ENCODE measurements at regions not wholly inside any gene's neighbourhood (a gene's known extent, or its start where the extent isn't known, plus 50 kb on each side); places are given as distances from the start of the nearest gene placed in this dataset.
"Not testable (repeated sequence)": the region's sequence is repeated elsewhere in the genome, so short reads cannot be mapped to it uniquely, and the experiment has no call there.

DNA sequence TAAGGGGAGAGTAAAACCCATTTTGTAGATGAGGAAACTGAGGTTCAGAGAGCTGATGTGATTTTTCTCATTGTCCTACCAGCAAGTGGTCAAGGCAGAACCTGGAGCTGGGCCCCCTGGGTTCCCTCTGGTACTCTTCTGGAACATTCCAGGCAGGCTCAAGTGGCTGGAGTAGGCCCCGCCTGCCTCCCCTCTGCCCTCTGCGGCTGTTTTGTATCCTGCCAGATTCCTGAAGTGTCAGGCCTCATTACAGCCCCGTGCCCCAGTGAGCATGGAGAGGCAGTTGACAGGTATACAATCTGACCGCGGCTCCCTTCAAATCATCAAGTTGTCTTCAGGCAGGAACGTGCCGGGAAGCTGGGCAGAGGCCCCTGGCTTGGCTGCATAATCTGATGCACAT, 94.6 kb upstream of the CD82 start:
- H3K4me3 ChIP-seq (ENCODE audit: low read depth, low read length): no peak overlapping the region
- no peak for TF ChIP-seq CTCF (IDR thresholded peaks at IDR 0.05; ENCODE audit: insufficient read depth, low read depth, low read length, missing control alignments)
- no peak for DNase-seq (ENCODE audit: low read depth)

GRCh38 chr11:44471603-44472002, 93.9 kb upstream of the CD82 start:
- H3K4me3 ChIP-seq (ENCODE audit: low read depth, low read length): no peak overlapping the region
- DNase-seq (ENCODE audit: low read depth): no peak
- no peak for TF ChIP-seq CTCF (IDR thresholded peaks at IDR 0.05; ENCODE audit: insufficient read depth, low read depth, low read length, missing control alignments)

- H3K4me3 ChIP-seq (ENCODE audit: low read depth, low read length): no peak overlapping the region
- no peak for DNase-seq (ENCODE audit: low read depth)
- TF ChIP-seq CTCF (IDR thresholded peaks at IDR 0.05; ENCODE audit: insufficient read depth, low read depth, low read length, missing control alignments): no peak
Measured at GRCh38 chr11:44472916-44473315, 92.5 kb upstream of the CD82 start.

GRCh38 chr11:44474702-44475101, 90.8 kb upstream of the CD82 start:
- no peak for TF ChIP-seq CTCF (IDR thresholded peaks at IDR 0.05; ENCODE audit: insufficient read depth, low read depth, low read length, missing control alignments)
- DNase-seq (ENCODE audit: low read depth): no peak
- no peak overlapping the region for H3K4me3 ChIP-seq (ENCODE audit: low read depth, low read length)

DNA sequence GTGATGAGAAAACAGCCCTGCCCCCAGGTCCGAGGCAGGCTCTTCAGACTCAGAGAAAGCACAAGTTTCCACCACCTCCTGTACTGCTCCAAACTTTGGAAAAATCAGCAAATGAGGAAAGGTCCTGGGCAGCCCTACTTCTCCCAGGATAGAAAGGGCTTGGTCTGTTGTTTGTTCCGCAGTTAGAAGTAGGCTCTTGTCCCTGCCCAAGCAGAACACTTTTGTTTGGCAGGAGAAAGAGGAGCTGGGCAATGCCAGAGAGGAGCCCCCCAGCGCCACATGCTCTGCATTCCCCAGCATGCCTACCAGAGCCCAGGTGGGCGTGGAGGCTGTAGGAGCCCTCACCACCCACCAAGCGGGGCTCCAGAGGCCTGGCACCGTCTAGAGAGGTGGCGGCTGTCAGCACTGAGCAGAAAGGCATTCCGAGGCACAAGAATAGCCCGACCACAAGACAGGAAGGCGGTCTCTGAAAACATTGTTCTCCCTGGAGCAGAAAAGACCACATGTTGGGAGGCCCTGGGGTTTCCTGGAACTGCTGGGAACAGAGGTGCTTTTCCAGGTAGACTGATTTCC, 90.3 kb upstream of the CD82 start:
- H3K4me3 ChIP-seq (ENCODE audit: low read depth, low read length): no peak overlapping the region
- DNase-seq (ENCODE audit: low read depth): no peak
- TF ChIP-seq CTCF (IDR thresholded peaks at IDR 0.05; ENCODE audit: insufficient read depth, low read depth, low read length, missing control alignments): no peak

DNA sequence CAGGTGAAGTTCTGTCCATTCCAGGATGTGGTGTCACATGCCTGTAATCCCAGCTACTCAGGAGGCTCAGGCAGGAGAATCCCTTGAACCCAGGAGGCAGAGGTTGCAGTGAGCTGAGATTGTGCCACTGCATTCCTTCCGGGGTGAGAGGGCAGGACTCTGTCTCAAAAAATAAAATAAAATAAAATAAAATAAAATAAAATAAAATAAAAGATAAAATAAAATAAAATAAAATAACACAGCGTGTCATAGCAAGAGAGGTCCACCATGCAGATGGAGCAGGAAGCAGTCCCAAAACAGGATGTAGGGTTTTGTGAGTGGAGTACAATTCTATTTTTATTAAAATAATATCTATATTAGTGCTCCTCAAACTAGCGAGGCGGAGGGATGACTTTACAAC, 83.1 kb upstream of the CD82 start:
- not testable (repeated sequence) for H3K4me3 ChIP-seq (ENCODE audit: low read depth, low read length); DNase-seq (ENCODE audit: low read depth)

GRCh38 chr11:44483919-44484610, 81.4 kb upstream of the CD82 start:
- peak; percentile 35 for TF ChIP-seq CTCF (IDR thresholded peaks at IDR 0.05; ENCODE audit: insufficient read depth, low read depth, low read length, missing control alignments)
- DNase-seq (ENCODE audit: low read depth): peak; percentile 15

More at GRCh38 chr11:44483919-44484610, 81.4 kb upstream of the CD82 start:
- no peak overlapping the region for H3K4me3 ChIP-seq (ENCODE audit: low read depth, low read length)

Measured in GM12865 (cell line).